ENCODE measurements at regions not wholly inside any gene's neighbourhood (a gene's known extent, or its start where the extent isn't known, plus 50 kb on each side); places are given as distances from the start of the nearest gene placed in this dataset.

GRCh38 chr21:27764056-27764455 lies 797.2 kb upstream of the ADAMTS5 start:
- H3K4me3 Mint-ChIP-seq, result no peak overlapping the region
- no peaks in the 10 kb centered on the region for H3K27me3 Mint-ChIP-seq
- H3K27ac Mint-ChIP-seq, result no peak overlapping the region
- peaks cover 3 to 12% of the 10 kb centered on the region in 2 donors for H3K9me3 Mint-ChIP-seq
- ATAC-seq (replicated peaks) (no peak), DNase-seq (no peak)
- H3K4me1 Mint-ChIP-seq, result no peaks in the 10 kb centered on the region
- no peaks in the 10 kb centered on the region for H3K36me3 Mint-ChIP-seq

GRCh38 chr21:27761623-27762022 lies 794.7 kb upstream of the ADAMTS5 start:
- peaks cover 0 to 5% of the 10 kb centered on the region in 2 donors for H3K9me3 Mint-ChIP-seq
- no peak overlapping the region for H3K27ac Mint-ChIP-seq
- no peak overlapping the region for H3K4me3 Mint-ChIP-seq
- no peaks in the 10 kb centered on the region for H3K4me1 Mint-ChIP-seq
- DNase-seq, result no peak
- no peaks in the 10 kb centered on the region for H3K27me3 Mint-ChIP-seq
- no peaks in the 10 kb centered on the region for H3K36me3 Mint-ChIP-seq
- ATAC-seq (replicated peaks), result no peak

- H3K36me3 Mint-ChIP-seq, result no peaks in the 10 kb centered on the region
- no peak overlapping the region for H3K27ac Mint-ChIP-seq
- no peaks in the 10 kb centered on the region for H3K4me1 Mint-ChIP-seq
- DNase-seq (no peak), ATAC-seq (replicated peaks) (no peak)
- peaks cover 0 to 5% of the 10 kb centered on the region in 2 donors for H3K9me3 Mint-ChIP-seq
- H3K27me3 Mint-ChIP-seq, result no peaks in the 10 kb centered on the region
- no peak overlapping the region for H3K4me3 Mint-ChIP-seq
Measured at GRCh38 chr21:27759820-27760219, 792.9 kb upstream of the ADAMTS5 start.

GRCh38 chr21:27759091-27759659 lies 792.3 kb upstream of the ADAMTS5 start:
- no peaks in the 10 kb centered on the region for H3K27me3 Mint-ChIP-seq
- ATAC-seq (replicated peaks) (no peak), DNase-seq (no peak)
- no peaks in the 10 kb centered on the region for H3K4me1 Mint-ChIP-seq
- H3K9me3 Mint-ChIP-seq, result peaks cover 0 to 5% of the 10 kb centered on the region in 2 donors
- H3K4me3 Mint-ChIP-seq, result no peak overlapping the region
- H3K27ac Mint-ChIP-seq, result no peak overlapping the region
- H3K36me3 Mint-ChIP-seq, result no peaks in the 10 kb centered on the region

GRCh38 chr21:27756191-27756590 lies 789.3 kb upstream of the ADAMTS5 start:
- DNase-seq (no peak), ATAC-seq (replicated peaks) (no peak)
- no peak overlapping the region for H3K4me3 Mint-ChIP-seq
- H3K36me3 Mint-ChIP-seq, result no peaks in the 10 kb centered on the region
- no peaks in the 10 kb centered on the region for H3K4me1 Mint-ChIP-seq
- peaks cover 0 to 5% of the 10 kb centered on the region in 2 donors for H3K9me3 Mint-ChIP-seq
- H3K27me3 Mint-ChIP-seq, result no peaks in the 10 kb centered on the region
- peak overlapping the region; percentile 20 for H3K27ac Mint-ChIP-seq

- no peaks in the 10 kb centered on the region for H3K4me1 Mint-ChIP-seq
- ATAC-seq (replicated peaks), result no peak
- no peaks in the 10 kb centered on the region for H3K36me3 Mint-ChIP-seq
- H3K27ac Mint-ChIP-seq, result no peak overlapping the region
- H3K9me3 Mint-ChIP-seq, result peaks cover 6 to 8% of the 10 kb centered on the region in 2 donors
- no peak for DNase-seq
- H3K27me3 Mint-ChIP-seq, result no peaks in the 10 kb centered on the region
- no peak overlapping the region for H3K4me3 Mint-ChIP-seq
Measured at GRCh38 chr21:27743971-27744564, 777.2 kb upstream of the ADAMTS5 start.

- no peaks in the 10 kb centered on the region for H3K36me3 Mint-ChIP-seq
- H3K27ac Mint-ChIP-seq, result no peak overlapping the region
Measured at GRCh38 chr21:27741736-27742135, 774.8 kb upstream of the ADAMTS5 start.

GRCh38 chr21:27740084-27740483 lies 773.2 kb upstream of the ADAMTS5 start:
- no peak overlapping the region for H3K27ac Mint-ChIP-seq

More at GRCh38 chr21:27741736-27742135, 774.8 kb upstream of the ADAMTS5 start:
- H3K4me1 Mint-ChIP-seq, result no peaks in the 10 kb centered on the region
- ATAC-seq (replicated peaks) (no peak), DNase-seq (no peak)
- no peak overlapping the region for H3K4me3 Mint-ChIP-seq
- no peaks in the 10 kb centered on the region for H3K27me3 Mint-ChIP-seq
- peaks cover 8% of the 10 kb centered on the region in 2 donors for H3K9me3 Mint-ChIP-seq

GRCh38 chr21:27739187-27739586 lies 772.3 kb upstream of the ADAMTS5 start:
- Mint-ChIP-seq H3K4me1 (no peaks in the 10 kb centered on the region), H3K27ac (no peak overlapping the region)

More at GRCh38 chr21:27740084-27740483, 773.2 kb upstream of the ADAMTS5 start:
- DNase-seq, result no peak
- Mint-ChIP-seq H3K9me3 (peaks cover 8 to 9% of the 10 kb centered on the region in 2 donors), H3K4me1 (no peaks in the 10 kb centered on the region), H3K4me3 (no peak overlapping the region), H3K36me3 (no peaks in the 10 kb centered on the region), H3K27me3 (no peaks in the 10 kb centered on the region)
- no peak for ATAC-seq (replicated peaks)

GRCh38 chr21:27735699-27736098 lies 768.8 kb upstream of the ADAMTS5 start:
- no peaks in the 10 kb centered on the region for H3K27me3 Mint-ChIP-seq
- ATAC-seq (replicated peaks) (no peak), DNase-seq (no peak)
- no peaks in the 10 kb centered on the region for H3K4me1 Mint-ChIP-seq
- peaks cover 0 to 3% of the 10 kb centered on the region in 2 donors for H3K9me3 Mint-ChIP-seq
- H3K36me3 Mint-ChIP-seq, result no peaks in the 10 kb centered on the region
- H3K27ac Mint-ChIP-seq, result no peak overlapping the region
- no peak overlapping the region for H3K4me3 Mint-ChIP-seq

More at GRCh38 chr21:27739187-27739586, 772.3 kb upstream of the ADAMTS5 start:
- Mint-ChIP-seq H3K27me3 (no peaks in the 10 kb centered on the region), H3K9me3 (peaks cover 5 to 6% of the 10 kb centered on the region in 2 donors), H3K4me3 (no peak overlapping the region), H3K36me3 (no peaks in the 10 kb centered on the region)
- DNase-seq (no peak), ATAC-seq (replicated peaks) (no peak)

- Mint-ChIP-seq H3K27me3 (no peaks in the 10 kb centered on the region), H3K4me1 (no peaks in the 10 kb centered on the region), H3K4me3 (no peak overlapping the region), H3K9me3 (peaks cover 0 to 3% of the 10 kb centered on the region in 2 donors), H3K27ac (no peak overlapping the region), H3K36me3 (no peaks in the 10 kb centered on the region)
- DNase-seq (no peak), ATAC-seq (replicated peaks) (no peak)
Measured at GRCh38 chr21:27734146-27734545, 767.3 kb upstream of the ADAMTS5 start.

- no peak for ATAC-seq (replicated peaks)
- Mint-ChIP-seq H3K27ac (no peak overlapping the region), H3K9me3 (peaks cover 4 to 6% of the 10 kb centered on the region in 2 donors), H3K27me3 (no peaks in the 10 kb centered on the region), H3K4me1 (no peaks in the 10 kb centered on the region), H3K36me3 (no peaks in the 10 kb centered on the region), H3K4me3 (no peak overlapping the region)
- DNase-seq, result no peak
Measured at GRCh38 chr21:27725916-27726315, 759.0 kb upstream of the ADAMTS5 start.

GRCh38 chr21:27722095-27722494 lies 755.2 kb upstream of the ADAMTS5 start:
- H3K9me3 Mint-ChIP-seq, result peaks cover 0 to 3% of the 10 kb centered on the region in 2 donors
- H3K36me3 Mint-ChIP-seq, result no peaks in the 10 kb centered on the region
- ATAC-seq (replicated peaks) (no peak), DNase-seq (no peak)
- H3K27me3 Mint-ChIP-seq, result no peaks in the 10 kb centered on the region
- no peak overlapping the region for H3K4me3 Mint-ChIP-seq
- H3K4me1 Mint-ChIP-seq, result no peaks in the 10 kb centered on the region
- H3K27ac Mint-ChIP-seq, result no peak overlapping the region

GRCh38 chr21:27721675-27722074 lies 754.8 kb upstream of the ADAMTS5 start:
- Mint-ChIP-seq H3K4me3 (no peak overlapping the region), H3K27ac (no peak overlapping the region), H3K9me3 (peaks cover 0 to 3% of the 10 kb centered on the region in 2 donors), H3K4me1 (no peaks in the 10 kb centered on the region), H3K36me3 (no peaks in the 10 kb centered on the region), H3K27me3 (no peaks in the 10 kb centered on the region)
- DNase-seq, result no peak
- ATAC-seq (replicated peaks), result no peak

- ATAC-seq (replicated peaks), result no peak
- Mint-ChIP-seq H3K4me3 (no peak overlapping the region), H3K36me3 (no peaks in the 10 kb centered on the region), H3K9me3 (peaks cover 0 to 1% of the 10 kb centered on the region in 2 donors), H3K27ac (no peak overlapping the region), H3K4me1 (no peaks in the 10 kb centered on the region), H3K27me3 (no peaks in the 10 kb centered on the region)
- DNase-seq, result no peak
Measured at GRCh38 chr21:27719226-27719625, 752.3 kb upstream of the ADAMTS5 start.

Data from stimulated activated naive B cell treated with anti-CD40 and anti-IgM and Interleukin-4, amounts not matched to agents 10 μg/mL and 1 μg/mL and 100 μg/mL, for 72 hours (primary cell).